Endothelial cell of umbilical vein (primary cell): ENCODE measurements at regions not wholly inside any gene's neighbourhood (a gene's known extent, or its start where the extent isn't known, plus 50 kb on each side); places are given as distances from the start of the nearest gene placed in this dataset.

ENCODE experiments used
- BruUV-seq: library from RNA; stranded (reverse); fragments of 400-500 nt; replicated peaks from 2 replicates; lab custom pipeline; 2021; lab: Mats Ljungman, UMichigan
- CTCF ChIA-PET: fragments of 300-600, 350-600 bp; sonication (Branson Sonifier 250); formaldehyde crosslinking; loops from one replicate; lab custom pipeline; 2021; ENCODE audit warnings: antibody characterized with exemption, inconsistent platforms; lab: Charles Lee
- POLR2A ChIA-PET: fragments of 300-600, 350-600 bp; sonication (Branson Sonifier 250); formaldehyde crosslinking; loops from one replicate; lab custom pipeline; 2021; ENCODE audit warnings: antibody characterized with exemption, inconsistent platforms; lab: Charles Lee
- DNase-seq: peaks from one replicate; pipeline ENCODE4 v3.0.0-alpha.2; 2011; ENCODE audit warnings: low read depth, low spot score
- FAIRE-seq: peaks from 2 replicates; lab custom pipeline; 2011; peaks lifted over from hg19 to GRCh38; lab: Jason Lieb, UNC
- H2AFZ ChIP-seq: 2 replicates; pipeline ENCODE4 v1.6.0; 2012; ENCODE audit warnings: low read depth, low read length, control low read depth, inconsistent platforms
- H3K27ac ChIP-seq: 2 replicates; pipeline ENCODE4 v1.5.1; 2011; ENCODE audit warnings: low read depth, mild to moderate bottlenecking, control low read depth, low read length, moderate library complexity; ENCODE audit not compliant: insufficient read depth
- H3K27me3 ChIP-seq, 2 experiments: 2 replicates each; pipeline versions ENCODE4 v1.6.0 to v1.6.1; 2011; ENCODE audit warnings: low read length in 2 of 2, mixed read lengths in 1 of 2; ENCODE audit not compliant: control insufficient read depth in 2 of 2, insufficient read depth in 2 of 2
- H3K36me3 ChIP-seq, 2 experiments: 2 replicates in 1 of 2; 3 replicates in 1 of 2; pipeline ENCODE4 v1.5.1; 2011; ENCODE audit warnings: low read length in 2 of 2, mild to moderate bottlenecking in 1 of 2, moderate library complexity in 1 of 2; ENCODE audit not compliant: control insufficient read depth in 2 of 2, insufficient read depth in 2 of 2; ENCODE audit errors: extremely low read depth in 1 of 2
- H3K4me1 ChIP-seq: 3 replicates; pipeline ENCODE4 v1.5.1; 2011; ENCODE audit warnings: mild to moderate bottlenecking, low read length; ENCODE audit not compliant: control insufficient read depth, insufficient read depth; ENCODE audit errors: extremely low read depth
- H3K4me2 ChIP-seq: 2 replicates; pipeline ENCODE4 v1.6.1; 2011; ENCODE audit warnings: low read length, control low read depth, mixed read lengths; ENCODE audit not compliant: insufficient read depth
- H3K4me3 ChIP-seq, 3 experiments: fragments of 200-600 bp in 1 of 3; sonication (generic), shearing (Covaris generic) in 1 of 3; replicated peaks in 1 of 3; 2 replicates each; pipeline ENCODE4 v1.5.1; 2011 to 2016; ENCODE audit warnings: control low read depth in 3 of 3, low read length in 3 of 3, mild to moderate bottlenecking in 2 of 3, inconsistent platforms in 1 of 3, low read depth in 1 of 3, moderate library complexity in 1 of 3; ENCODE audit not compliant: insufficient read depth in 1 of 3
- H3K79me2 ChIP-seq: 2 replicates; pipeline ENCODE4 v1.6.0; 2012; ENCODE audit warnings: low read length, inconsistent platforms; ENCODE audit not compliant: control insufficient read depth, insufficient read depth
- H3K9ac ChIP-seq: replicated peaks from 2 replicates; pipeline ENCODE3; 2011; ENCODE audit warnings: low read length, control low read depth; ENCODE audit not compliant: insufficient read depth; ENCODE audit errors: extremely low read depth
- H3K9me1 ChIP-seq: replicated peaks from 3 replicates; pipeline ENCODE4 v1.6.0; 2011; ENCODE audit warnings: mild to moderate bottlenecking, low read length; ENCODE audit not compliant: control insufficient read depth, insufficient read depth; ENCODE audit errors: extremely low read depth
- H3K9me3 ChIP-seq: replicated peaks from 2 replicates; pipeline ENCODE4 v1.5.1; 2012; ENCODE audit warnings: low read length, inconsistent platforms; ENCODE audit not compliant: control insufficient read depth, insufficient read depth
- H4K20me1 ChIP-seq: replicated peaks from 2 replicates; pipeline ENCODE3; 2011; ENCODE audit warnings: mild to moderate bottlenecking, low read length; ENCODE audit not compliant: control insufficient read depth, insufficient read depth; ENCODE audit errors: extremely low read depth
- EZH2 ChIP-seq: IDR thresholded peaks from 2 replicates; pipeline ENCODE4 v1.6.1; 2012; ENCODE audit warnings: borderline replicate concordance, low read depth, mild to moderate bottlenecking, moderate library complexity, low read length, inconsistent platforms; ENCODE audit not compliant: severe bottlenecking
- FOS ChIP-seq: IDR thresholded peaks from 2 replicates; pipeline ENCODE4 v1.6.1; 2011; ENCODE audit warnings: mild to moderate bottlenecking, low read length, moderate library complexity, borderline replicate concordance; ENCODE audit not compliant: insufficient read depth
- GATA2 ChIP-seq: IDR thresholded peaks from 2 replicates; pipeline ENCODE4 v1.7.0; 2011; ENCODE audit warnings: low read depth, mild to moderate bottlenecking, moderate library complexity, mixed read lengths, low read length; ENCODE audit not compliant: insufficient read length, insufficient read depth
- JUN ChIP-seq: IDR thresholded peaks from 2 replicates; pipeline ENCODE4 v1.6.1; 2011; ENCODE audit warnings: borderline replicate concordance, low read depth; ENCODE audit not compliant: insufficient read length, insufficient read depth
- POLR2AphosphoS5 ChIP-seq: IDR thresholded peaks from 2 replicates; pipeline ENCODE4 v1.6.1; 2012; ENCODE audit warnings: low read depth, mild to moderate bottlenecking, control low read depth, low read length, moderate library complexity; ENCODE audit not compliant: insufficient read depth
- dilution Hi-C: fragments of 300-500 bp; cut with MboI; formaldehyde crosslinking; loops from one replicate; pipeline ENCODE4 v1.15.0; 2019; ENCODE audit warnings: low sequenced_read_pairs; ENCODE audit not compliant: extremely low pct_ligation_motif_present
- intact Hi-C: fragments of 100-400 bp; cut with micrococcal nuclease; formaldehyde crosslinking; loops from one replicate; pipeline ENCODE4 v1.10.0; 2022
- TF ChIP-seq, protein P1 (sequence below), 2 donors: IDR thresholded peaks; 1 replicate in 1 of 2; 2 replicates in 1 of 2; pipeline ENCODE4 v1.5.1; 2011; ENCODE audit warnings: low read length in 2 of 2, mild to moderate bottlenecking in 2 of 2, moderate library complexity in 2 of 2, control low read depth in 1 of 2, inconsistent platforms in 1 of 2, low read depth in 1 of 2; ENCODE audit not compliant: insufficient read depth in 1 of 2; ENCODE audit errors: extremely low read depth in 1 of 2

DNA sequence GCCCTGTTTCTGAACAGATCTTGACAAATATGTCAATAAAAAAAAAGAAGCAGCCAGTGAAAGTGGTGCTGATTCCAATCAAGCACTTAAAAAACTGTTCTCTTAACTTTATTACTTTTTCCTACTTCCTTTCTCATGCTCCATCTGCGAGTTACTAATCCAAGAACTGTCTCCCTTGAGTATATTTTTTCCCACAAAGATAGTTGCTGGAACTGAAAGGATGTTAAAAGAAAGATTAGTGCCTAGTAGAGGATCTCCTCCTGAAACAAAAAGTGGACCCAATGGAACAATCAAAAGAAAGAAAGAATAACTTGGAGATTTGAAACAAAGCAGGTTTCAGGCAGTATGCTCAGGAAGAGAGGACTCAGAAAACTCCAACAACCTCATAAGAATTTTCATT lies 1034.8 kb downstream of the PCDH17 start:
- CTCF ChIA-PET, result no interaction called here
- Histone ChIP-seq H3K9me3 (no peaks in the 10 kb centered on the region), H2AFZ (no peak overlapping the region), H3K4me1 (peaks cover under 1% of the 10 kb centered on the region), H3K9me1 (no peaks in the 10 kb centered on the region), H3K36me3 (no peaks in the 10 kb centered on the region), H3K79me2 (no peaks in the 10 kb centered on the region), H4K20me1 (no peaks in the 10 kb centered on the region), H3K27ac (no peak overlapping the region), H3K4me2 (no peak overlapping the region), H3K27me3 (no peaks in the 10 kb centered on the region), H3K4me3 (no peak overlapping the region), H3K9ac (no peak overlapping the region)
- POLR2A ChIA-PET, result no interaction called here
- dilution Hi-C loops (no loop called here), intact Hi-C loops (no loop called here)
- FAIRE-seq (no peak), DNase-seq (no peak)
- no TSS peak for BruUV-seq
- TF ChIP-seq JUN (no peak), FOS (no peak), POLR2AphosphoS5 (no peak), GATA2 (no peak), EZH2 (no peak)
- TF ChIP-seq, protein P1, sequence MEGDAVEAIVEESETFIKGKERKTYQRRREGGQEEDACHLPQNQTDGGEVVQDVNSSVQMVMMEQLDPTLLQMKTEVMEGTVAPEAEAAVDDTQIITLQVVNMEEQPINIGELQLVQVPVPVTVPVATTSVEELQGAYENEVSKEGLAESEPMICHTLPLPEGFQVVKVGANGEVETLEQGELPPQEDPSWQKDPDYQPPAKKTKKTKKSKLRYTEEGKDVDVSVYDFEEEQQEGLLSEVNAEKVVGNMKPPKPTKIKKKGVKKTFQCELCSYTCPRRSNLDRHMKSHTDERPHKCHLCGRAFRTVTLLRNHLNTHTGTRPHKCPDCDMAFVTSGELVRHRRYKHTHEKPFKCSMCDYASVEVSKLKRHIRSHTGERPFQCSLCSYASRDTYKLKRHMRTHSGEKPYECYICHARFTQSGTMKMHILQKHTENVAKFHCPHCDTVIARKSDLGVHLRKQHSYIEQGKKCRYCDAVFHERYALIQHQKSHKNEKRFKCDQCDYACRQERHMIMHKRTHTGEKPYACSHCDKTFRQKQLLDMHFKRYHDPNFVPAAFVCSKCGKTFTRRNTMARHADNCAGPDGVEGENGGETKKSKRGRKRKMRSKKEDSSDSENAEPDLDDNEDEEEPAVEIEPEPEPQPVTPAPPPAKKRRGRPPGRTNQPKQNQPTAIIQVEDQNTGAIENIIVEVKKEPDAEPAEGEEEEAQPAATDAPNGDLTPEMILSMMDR (IDR thresholded peaks at IDR 0.05; ENCODE audit: extremely low read depth in 1 of 2, insufficient read depth in 1 of 2, low read depth in 1 of 2, low read length in 2 of 2), result no peak

GRCh38 chr13:58667096-58667495 lies 1035.6 kb downstream of the PCDH17 start:
- no peaks in the 10 kb centered on the region for H3K4me1 ChIP-seq
- no peak overlapping the region for H3K4me3 ChIP-seq
- H3K9ac ChIP-seq, result no peak overlapping the region
- no peaks in the 10 kb centered on the region for H3K9me1 ChIP-seq
- no peaks in the 10 kb centered on the region for H3K27me3 ChIP-seq
- ChIA-PET CTCF (interaction anchor here (1.0 kb wide), 1 partner anchor 20 kb away, joined by 4 read pairs; no protein-coding TSS in a partner anchor), POLR2A (no interaction called here)
- H3K79me2 ChIP-seq, result no peaks in the 10 kb centered on the region
- intact Hi-C loops (no loop called here), dilution Hi-C loops (no loop called here)
- no peaks in the 10 kb centered on the region for H4K20me1 ChIP-seq
- DNase-seq (no peak), FAIRE-seq (no peak)
- H3K9me3 ChIP-seq, result no peaks in the 10 kb centered on the region
- no peak overlapping the region for H3K27ac ChIP-seq
- TF ChIP-seq JUN, result no peak
- no peaks in the 10 kb centered on the region for H3K36me3 ChIP-seq
- H2AFZ ChIP-seq, result no peak overlapping the region
- H3K4me2 ChIP-seq, result no peak overlapping the region
- no TSS peak for BruUV-seq
